HG02884 (cell line): ENCODE measurements at regions not wholly inside any gene's neighbourhood (a gene's known extent, or its start where the extent isn't known, plus 50 kb on each side); places are given as distances from the start of the nearest gene placed in this dataset.
"Not testable (repeated sequence)": the region's sequence is repeated elsewhere in the genome, so short reads cannot be mapped to it uniquely, and the experiment has no call there.

Source experiments
- ATAC-seq: cut with Tn5 transposase; IDR thresholded peaks from one replicate; pipeline ENCODE4 v1.9.1; 2021; ENCODE audit warnings: mild to moderate bottlenecking, moderate library complexity; ENCODE audit not compliant: unreplicated experiment

- ATAC-seq: not testable (repeated sequence)
Measured at GRCh38 chr4:3926271-3926670, 160.1 kb downstream of the ADRA2C start.

DNA sequence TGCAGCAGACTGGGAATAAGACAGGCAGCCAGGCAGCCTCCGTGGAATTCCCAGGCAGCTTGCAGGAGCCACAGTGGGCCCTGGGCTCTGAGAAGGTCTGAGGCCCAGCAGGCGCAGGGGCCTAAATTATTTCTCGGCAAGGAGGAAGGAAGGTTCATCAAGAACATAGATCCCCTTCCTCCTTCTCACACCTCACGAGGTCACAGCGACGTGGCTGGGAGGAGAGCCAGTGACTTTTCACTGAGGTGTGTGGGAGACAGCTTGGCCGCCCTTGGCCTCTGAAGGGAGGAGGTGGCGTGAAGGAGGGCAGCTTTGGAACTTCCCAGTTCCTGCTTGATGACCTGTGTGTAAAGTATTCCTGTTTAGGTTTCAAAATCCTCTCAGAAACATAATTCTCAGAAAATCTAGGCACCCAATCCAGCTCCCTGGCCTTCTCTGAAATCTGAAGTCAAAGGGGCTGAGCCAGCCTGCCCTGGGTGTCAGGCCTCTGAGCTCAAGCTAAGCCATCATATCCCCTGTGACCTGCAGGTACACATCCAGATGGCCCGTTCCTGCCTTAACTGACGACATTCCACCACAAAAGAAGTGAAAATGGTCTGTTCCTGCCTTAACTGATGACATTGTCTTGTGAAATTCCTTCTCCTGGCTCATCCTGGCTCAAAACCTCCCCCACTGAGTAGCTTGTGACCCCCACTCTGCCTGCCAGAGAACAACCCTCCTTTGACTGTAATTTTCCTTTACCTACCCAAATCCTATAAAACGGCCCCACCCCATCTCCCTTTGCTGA is 161.0 kb downstream of the ADRA2C start:
- not testable (repeated sequence) for ATAC-seq

DNA sequence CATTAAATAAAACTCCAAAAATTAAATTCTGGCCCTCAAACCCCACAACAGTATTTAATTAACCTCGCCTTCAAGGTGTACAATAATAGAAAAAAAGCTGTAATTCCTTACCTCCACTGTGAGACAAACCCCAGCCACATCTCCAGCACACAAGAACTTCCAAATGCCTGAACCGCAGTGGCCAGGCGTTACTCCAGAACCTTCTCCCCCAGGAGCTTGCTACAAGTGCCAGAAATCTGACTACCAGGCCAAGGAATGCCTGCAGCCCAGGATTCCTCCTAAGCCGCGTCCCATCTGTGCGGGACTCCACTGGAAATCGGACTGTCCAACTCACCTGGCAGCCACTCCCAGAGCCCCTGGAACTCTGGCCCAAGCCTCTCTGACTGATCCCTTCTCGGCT is 163.2 kb downstream of the ADRA2C start:
- ATAC-seq: not testable (repeated sequence)

- ATAC-seq: not testable (repeated sequence)
Measured at GRCh38 chr4:3932734-3933133, 166.5 kb downstream of the ADRA2C start.

DNA sequence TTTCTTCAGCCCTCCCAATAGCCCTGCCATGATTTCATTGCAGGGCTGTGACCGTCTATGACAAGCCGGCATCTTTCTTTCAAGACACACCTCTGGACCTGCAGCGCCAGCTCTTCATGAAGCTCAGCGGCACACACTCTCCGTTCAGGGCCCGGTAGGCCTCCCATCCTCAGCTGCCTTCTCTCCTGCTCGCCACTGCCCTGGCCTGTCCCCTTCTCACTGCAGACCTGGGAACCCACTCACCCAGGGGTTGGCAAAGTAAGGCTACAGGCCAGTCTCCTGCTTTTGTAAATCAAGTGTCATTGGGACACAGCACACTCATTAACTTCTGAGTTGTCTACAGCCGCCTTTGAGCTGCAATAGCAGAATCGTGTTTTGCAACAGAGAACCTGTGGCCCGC is 169.2 kb downstream of the ADRA2C start:
- not testable (repeated sequence) for ATAC-seq

- no peak for ATAC-seq
Measured at GRCh38 chr4:3936184-3936583, 170.0 kb downstream of the ADRA2C start.

GRCh38 chr4:3937849-3938562 is 171.8 kb downstream of the ADRA2C start:
- ATAC-seq: not testable (repeated sequence)

- ATAC-seq: not testable (repeated sequence)
Measured at GRCh38 chr4:3938676-3939075, 172.5 kb downstream of the ADRA2C start.

DNA sequence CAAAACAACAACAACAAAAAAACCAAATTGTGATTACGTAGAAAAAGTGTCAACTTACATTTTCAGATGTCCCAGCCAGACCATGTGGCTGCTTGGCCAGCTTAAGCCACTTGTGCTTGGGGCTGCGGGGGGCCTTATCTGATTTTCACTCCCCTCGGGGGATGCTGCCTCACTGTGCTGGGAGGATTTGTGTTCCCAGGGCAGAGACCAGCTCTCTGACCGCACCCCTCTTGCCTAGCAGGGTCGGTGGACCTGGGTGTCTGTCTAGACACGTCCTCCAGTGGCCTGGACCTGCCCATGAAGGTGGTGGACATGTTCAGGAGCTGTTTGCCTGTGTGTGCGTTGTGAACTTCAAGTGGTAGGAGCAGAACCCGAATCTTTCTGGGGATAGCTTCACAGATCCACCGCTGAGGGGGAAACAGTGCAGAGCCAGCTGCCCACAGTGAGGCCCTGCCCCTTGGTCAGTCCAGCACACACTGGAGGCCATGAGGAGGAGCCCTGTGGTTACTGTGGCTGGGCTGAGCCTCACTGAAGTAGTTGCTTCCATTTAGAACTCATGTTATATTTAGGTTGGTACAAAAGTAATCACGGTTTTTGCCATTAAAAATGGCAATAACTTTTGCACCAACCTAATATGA is 173.9 kb downstream of the ADRA2C start:
- not testable (repeated sequence) for ATAC-seq

DNA sequence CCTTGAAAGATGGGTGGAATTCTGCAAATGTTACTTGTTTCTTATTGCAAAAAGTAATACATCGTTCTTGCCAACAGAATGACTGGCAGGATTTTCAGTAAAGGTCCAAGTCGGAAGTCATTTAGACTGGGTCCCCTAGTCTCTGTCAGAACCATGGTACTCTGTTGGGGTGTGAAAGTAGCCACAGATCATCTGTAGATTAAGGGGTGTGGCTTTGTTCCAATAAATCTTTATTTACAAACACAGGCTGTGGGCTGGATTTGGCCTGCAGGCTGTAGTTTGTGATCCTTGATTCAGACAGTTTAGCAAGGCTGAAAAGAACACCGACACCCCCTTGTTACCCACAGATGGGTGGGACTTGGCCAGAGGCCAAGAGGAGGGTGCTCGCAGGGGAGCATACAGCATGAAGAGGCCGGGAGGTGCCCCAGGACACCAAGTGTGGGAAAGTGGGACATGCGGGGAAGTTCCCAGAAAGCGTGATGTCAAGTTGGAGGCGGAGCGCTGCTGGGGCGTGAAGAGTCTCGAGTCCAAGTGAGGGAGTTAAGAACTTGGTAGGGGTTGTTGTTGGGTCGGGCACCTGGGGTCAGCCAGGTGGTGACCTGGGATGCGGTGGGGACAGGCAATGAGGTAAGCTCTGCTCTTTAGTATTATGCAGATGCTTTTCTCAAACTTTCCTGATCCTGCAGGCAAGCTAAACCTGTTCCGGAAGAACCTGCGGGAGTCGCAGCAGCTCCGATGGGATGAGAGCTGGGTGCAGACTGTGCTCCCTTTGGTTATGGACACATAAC is 175.7 kb downstream of the ADRA2C start:
- ATAC-seq: not testable (repeated sequence)

DNA sequence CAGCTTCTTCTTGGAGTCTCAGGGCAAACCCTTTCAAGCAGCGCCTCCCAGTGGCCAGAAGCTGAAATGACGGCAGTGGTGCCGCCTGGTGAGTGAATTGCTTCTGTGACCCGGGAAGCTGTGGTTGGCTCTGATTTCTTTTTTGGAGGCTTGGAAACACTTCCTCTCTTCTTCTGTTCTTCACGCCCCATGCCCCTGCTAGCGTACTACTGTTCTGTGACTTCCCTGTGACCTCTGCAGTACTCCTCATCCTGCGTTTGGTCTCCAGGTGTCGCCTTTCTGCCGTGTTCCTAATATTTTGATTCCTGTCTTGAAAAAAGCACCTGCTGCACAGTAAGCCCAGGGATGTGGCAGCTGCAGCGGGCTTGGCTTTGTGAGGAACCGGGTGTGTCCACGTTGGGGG is 176.4 kb downstream of the ADRA2C start:
- not testable (repeated sequence) for ATAC-seq

GRCh38 chr4:3943051-3943450 is 176.9 kb downstream of the ADRA2C start:
- not testable (repeated sequence) for ATAC-seq

- no peak for ATAC-seq
Measured at GRCh38 chr4:3945511-3946290, 179.5 kb downstream of the ADRA2C start.

DNA sequence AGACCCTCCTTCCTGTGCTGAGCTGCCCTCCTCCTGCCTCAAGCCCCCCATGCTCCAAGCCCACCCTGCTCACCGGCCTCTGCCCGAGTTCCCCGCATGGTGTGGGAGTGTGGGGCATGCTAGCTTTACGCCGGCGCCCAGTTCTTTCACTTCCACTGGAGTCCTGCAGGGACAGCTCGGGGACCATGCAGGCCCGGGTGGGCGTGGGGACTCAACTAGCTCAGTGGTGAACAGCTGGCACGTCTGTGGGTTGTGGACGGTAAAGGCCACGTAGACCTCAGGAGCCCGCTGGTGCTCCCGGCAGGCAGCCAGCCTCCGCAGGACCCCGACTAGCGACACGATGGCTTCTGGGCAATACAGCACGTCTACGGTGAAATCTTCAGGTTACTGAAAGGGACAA is 180.4 kb downstream of the ADRA2C start:
- not testable (repeated sequence) for ATAC-seq

DNA sequence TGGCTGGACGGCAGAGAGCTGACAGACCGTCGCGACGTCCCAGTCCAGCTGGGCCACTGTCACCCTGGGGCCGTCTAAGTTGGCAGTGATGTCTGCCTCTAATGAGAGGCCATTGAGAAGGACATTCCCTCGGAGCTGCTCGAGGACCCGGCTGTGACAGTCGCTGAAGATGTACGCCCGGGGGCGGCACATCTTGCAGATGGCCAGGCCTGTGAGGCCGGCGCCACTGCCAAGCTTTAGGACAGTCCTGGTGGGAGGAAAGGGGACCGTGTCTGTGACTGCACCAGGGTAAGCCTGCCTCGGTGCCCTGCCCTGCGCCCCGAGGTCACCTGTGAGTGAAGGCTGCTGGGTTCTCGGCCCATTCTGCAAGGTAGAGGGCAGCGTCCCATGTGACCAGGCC is 181.6 kb downstream of the ADRA2C start:
- not testable (repeated sequence) for ATAC-seq

DNA sequence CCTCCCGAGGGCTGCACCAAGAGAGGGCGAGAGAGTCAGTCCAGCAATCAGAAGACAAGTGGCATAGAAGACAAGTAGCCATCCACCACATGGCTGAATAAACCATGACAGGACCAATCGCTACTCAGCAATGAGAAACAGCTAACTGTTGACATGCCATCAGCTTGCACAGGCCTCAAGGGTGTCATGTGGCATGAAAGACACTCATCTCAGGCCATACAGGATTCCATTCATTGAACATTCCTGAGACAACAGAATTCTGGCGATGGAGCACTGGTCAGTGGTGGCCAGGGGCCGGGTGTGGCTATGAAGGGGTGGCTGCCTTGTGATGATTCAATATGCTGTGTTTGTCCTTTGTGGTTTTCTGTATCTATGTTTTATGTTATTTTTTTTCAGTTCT is 182.0 kb downstream of the ADRA2C start:
- not testable (repeated sequence) for ATAC-seq

DNA sequence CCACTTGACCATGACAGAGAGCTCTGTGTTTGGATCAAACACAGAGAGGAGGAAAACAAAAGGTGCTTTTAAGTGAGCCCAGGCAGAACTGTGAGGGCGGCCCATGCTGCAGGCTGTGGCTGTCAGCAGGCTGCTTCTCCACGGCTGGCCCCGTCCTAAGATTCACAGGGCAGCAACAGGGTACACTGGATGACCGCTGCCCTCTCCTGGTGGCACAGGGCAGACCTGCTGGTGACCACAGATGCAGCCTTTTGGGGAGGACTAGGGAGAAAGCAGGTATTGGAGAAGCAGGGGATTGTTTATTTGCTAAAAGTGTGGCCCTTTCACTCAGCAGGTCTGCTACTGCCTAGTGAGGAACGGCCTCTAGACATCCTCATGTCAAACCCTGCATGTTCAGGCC is 183.7 kb downstream of the ADRA2C start:
- ATAC-seq: not testable (repeated sequence)

- not testable (repeated sequence) for ATAC-seq
Measured at GRCh38 chr4:3952443-3953139, 186.4 kb downstream of the ADRA2C start.

DNA sequence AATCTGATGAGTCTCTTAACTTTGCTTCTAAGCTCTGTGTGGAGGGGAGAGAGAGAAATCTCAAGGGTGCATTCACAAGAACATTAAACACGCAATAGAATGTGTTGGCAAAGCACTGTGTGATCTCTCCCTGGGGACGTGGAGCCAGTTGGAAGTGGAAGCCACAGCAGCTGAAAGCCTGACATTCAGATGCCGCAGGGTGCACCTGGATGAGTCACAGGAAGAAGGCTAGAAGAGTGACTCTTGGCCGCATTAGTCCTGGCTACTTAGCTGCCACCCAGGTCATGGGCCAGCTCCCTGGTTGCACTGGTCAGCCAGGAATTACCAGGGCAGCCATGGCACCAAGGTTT is 186.9 kb downstream of the ADRA2C start:
- not testable (repeated sequence) for ATAC-seq
